ENCODE measurements at regions not wholly inside any gene's neighbourhood (a gene's known extent, or its start where the extent isn't known, plus 50 kb on each side); places are given as distances from the start of the nearest gene placed in this dataset.

DNA sequence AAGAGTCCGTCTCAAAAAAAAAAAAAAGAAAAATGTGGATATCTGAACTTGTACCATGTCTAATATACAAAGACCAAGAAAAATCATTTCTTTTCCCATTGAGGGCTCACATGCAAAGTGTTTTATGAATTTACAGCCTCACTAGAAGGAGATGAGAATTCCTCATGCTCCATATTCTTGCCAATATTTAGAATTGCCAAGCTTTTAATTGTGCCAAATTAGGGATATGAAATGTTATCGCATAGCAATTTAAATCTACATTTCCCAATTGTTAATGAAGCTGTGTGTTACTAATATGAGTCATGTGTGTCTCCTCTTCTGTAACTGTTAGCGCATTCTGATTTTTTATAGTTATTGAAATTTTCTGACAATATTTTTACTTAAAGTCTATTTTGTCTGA lies 63.0 kb upstream of the CRYM start:
- TF ChIP-seq IRF2 (CRISPR knock-in tag; IDR thresholded peaks at IDR 0.05; ENCODE audit: borderline replicate concordance, low read depth), result no peak
- no peak for TF ChIP-seq CTCF (IDR thresholded peaks at IDR 0.05)
- TF ChIP-seq, protein P1, sequence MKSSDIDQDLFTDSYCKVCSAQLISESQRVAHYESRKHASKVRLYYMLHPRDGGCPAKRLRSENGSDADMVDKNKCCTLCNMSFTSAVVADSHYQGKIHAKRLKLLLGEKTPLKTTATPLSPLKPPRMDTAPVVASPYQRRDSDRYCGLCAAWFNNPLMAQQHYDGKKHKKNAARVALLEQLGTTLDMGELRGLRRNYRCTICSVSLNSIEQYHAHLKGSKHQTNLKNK (CRISPR knock-in tag; IDR thresholded peaks at IDR 0.05), result no peak
- TF ChIP-seq NR1H2 (CRISPR knock-in tag; IDR thresholded peaks at IDR 0.05), result no peak
- TF ChIP-seq, protein P2, sequence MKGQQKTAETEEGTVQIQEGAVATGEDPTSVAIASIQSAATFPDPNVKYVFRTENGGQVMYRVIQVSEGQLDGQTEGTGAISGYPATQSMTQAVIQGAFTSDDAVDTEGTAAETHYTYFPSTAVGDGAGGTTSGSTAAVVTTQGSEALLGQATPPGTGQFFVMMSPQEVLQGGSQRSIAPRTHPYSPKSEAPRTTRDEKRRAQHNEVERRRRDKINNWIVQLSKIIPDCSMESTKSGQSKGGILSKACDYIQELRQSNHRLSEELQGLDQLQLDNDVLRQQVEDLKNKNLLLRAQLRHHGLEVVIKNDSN (CRISPR knock-in tag; IDR thresholded peaks at IDR 0.05), result no peak
- TF ChIP-seq CBFB (CRISPR knock-in tag; IDR thresholded peaks at IDR 0.05; ENCODE audit: low read depth), result no peak
- no peak for TF ChIP-seq JUN (CRISPR knock-in tag; IDR thresholded peaks at IDR 0.05)
- no peak for TF ChIP-seq RELA (CRISPR knock-in tag; IDR thresholded peaks at IDR 0.05; ENCODE audit: borderline replicate concordance)
- TF ChIP-seq, protein P3, sequence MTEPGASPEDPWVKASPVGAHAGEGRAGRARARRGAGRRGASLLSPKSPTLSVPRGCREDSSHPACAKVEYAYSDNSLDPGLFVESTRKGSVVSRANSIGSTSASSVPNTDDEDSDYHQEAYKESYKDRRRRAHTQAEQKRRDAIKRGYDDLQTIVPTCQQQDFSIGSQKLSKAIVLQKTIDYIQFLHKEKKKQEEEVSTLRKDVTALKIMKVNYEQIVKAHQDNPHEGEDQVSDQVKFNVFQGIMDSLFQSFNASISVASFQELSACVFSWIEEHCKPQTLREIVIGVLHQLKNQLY (CRISPR knock-in tag; IDR thresholded peaks at IDR 0.05), result no peak

Data from WTC11 (cell line).